ENCODE measurements at regions not wholly inside any gene's neighbourhood (a gene's known extent, or its start where the extent isn't known, plus 50 kb on each side); places are given as distances from the start of the nearest gene placed in this dataset.

- no peak overlapping the region for H3K9ac ChIP-seq (ENCODE audit: low read length)
- intact Hi-C loops (cut with micrococcal nuclease) = no loop called here
- H3F3A ChIP-seq (ENCODE audit: low read length, unreplicated experiment) = no peaks in the 10 kb centered on the region
- no peaks in the 10 kb centered on the region for H3K9me2 ChIP-seq (replicated peaks; ENCODE audit: low read length)
- H3K27ac ChIP-seq (ENCODE audit: low read length) = no peak overlapping the region
- H3K36me3 ChIP-seq (ENCODE audit: low read depth, low read length) = no peaks in the 10 kb centered on the region
- DNase-seq (no peak), ATAC-seq (no peak)
- H3K9me3 ChIP-seq (ENCODE audit: low read length) = no peaks in the 10 kb centered on the region
- no peaks in the 10 kb centered on the region for H3K79me2 ChIP-seq (ENCODE audit: low read length)
- no TSS peak for BruUV-seq (replicated peaks)
- TF ChIP-seq EZH2 (IDR thresholded peaks at IDR 0.05; ENCODE audit: low read length, unreplicated experiment) = no peak
- TF ChIP-seq CTCF (conservative IDR thresholded peaks at IDR 0.05; ENCODE audit: low read depth, low read length) = no peak
- TF ChIP-seq EZH2phosphoT487 (IDR thresholded peaks at IDR 0.05; ENCODE audit: borderline replicate concordance, low read length) = no peak
- no peak overlapping the region for H3K4me2 ChIP-seq (ENCODE audit: low read length)
- ChIA-PET POLR2A (ENCODE audit: unreplicated experiment) (no interaction called here), CTCF (no interaction called here)
- H2AFZ ChIP-seq (ENCODE audit: low read length) = no peak overlapping the region
- H3K27me3 ChIP-seq (ENCODE audit: low read length) = peaks cover 52% of the 10 kb centered on the region
- no peaks in the 10 kb centered on the region for H4K20me1 ChIP-seq (ENCODE audit: low read length)
- peaks cover 8% of the 10 kb centered on the region for H3K4me1 ChIP-seq (ENCODE audit: insufficient read depth, low read length)
- H3K4me3 ChIP-seq (ENCODE audit: low read length) = no peak overlapping the region
Measured at GRCh38 chr1:230548357-230548756, 93.9 kb upstream of the COG2 start.

GRCh38 chr1:230545181-230545580, 97.1 kb upstream of the COG2 start:
- H3K36me3 ChIP-seq (ENCODE audit: low read depth, low read length) = no peaks in the 10 kb centered on the region
- H3F3A ChIP-seq (ENCODE audit: low read length, unreplicated experiment) = no peaks in the 10 kb centered on the region
- no TSS peak for BruUV-seq (replicated peaks)
- H2AFZ ChIP-seq (ENCODE audit: low read length) = no peak overlapping the region
- no peaks in the 10 kb centered on the region for H3K9me3 ChIP-seq (ENCODE audit: low read length)
- intact Hi-C loops (cut with micrococcal nuclease) = no loop called here
- H3K4me1 ChIP-seq (ENCODE audit: insufficient read depth, low read length) = peaks cover 23% of the 10 kb centered on the region
- H3K27me3 ChIP-seq (ENCODE audit: low read length) = peaks cover 37% of the 10 kb centered on the region
- H4K20me1 ChIP-seq (ENCODE audit: low read length) = no peaks in the 10 kb centered on the region
- H3K9ac ChIP-seq (ENCODE audit: low read length) = no peak overlapping the region
- ChIA-PET POLR2A (ENCODE audit: unreplicated experiment) (no interaction called here), CTCF (no interaction called here)
- no peaks in the 10 kb centered on the region for H3K79me2 ChIP-seq (ENCODE audit: low read length)
- TF ChIP-seq EZH2phosphoT487 (IDR thresholded peaks at IDR 0.05; ENCODE audit: borderline replicate concordance, low read length) (no peak), CTCF (conservative IDR thresholded peaks at IDR 0.05; ENCODE audit: low read depth, low read length) (no peak), EZH2 (IDR thresholded peaks at IDR 0.05; ENCODE audit: low read length, unreplicated experiment) (no peak)
- DNase-seq (no peak), ATAC-seq (no peak)
- H3K4me2 ChIP-seq (ENCODE audit: low read length) = no peak overlapping the region
- H3K4me3 ChIP-seq (ENCODE audit: low read length) = no peak overlapping the region
- no peaks in the 10 kb centered on the region for H3K9me2 ChIP-seq (replicated peaks; ENCODE audit: low read length)
- no peak overlapping the region for H3K27ac ChIP-seq (ENCODE audit: low read length)

DNA sequence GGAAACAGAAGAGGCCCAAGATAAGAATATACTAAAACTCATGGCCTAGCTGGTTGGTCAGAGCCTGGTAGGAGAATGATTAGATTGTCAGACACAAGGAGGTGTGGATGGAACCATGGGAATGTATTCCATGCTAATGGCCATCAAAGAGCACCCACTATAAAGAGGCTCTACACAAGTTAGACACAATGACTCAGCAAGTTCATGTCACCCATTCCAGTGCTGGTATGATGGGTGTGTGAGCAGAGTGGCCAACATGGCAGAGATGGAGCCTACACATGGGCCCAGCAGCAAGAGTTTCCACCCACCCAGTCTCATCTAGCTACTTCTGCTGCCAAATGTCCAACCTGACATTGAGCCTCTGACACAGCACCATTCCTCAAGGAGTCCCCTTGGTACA, 97.5 kb upstream of the COG2 start:
- H3K9ac ChIP-seq (ENCODE audit: low read length) = no peak overlapping the region
- no peak overlapping the region for H3K4me2 ChIP-seq (ENCODE audit: low read length)
- H2AFZ ChIP-seq (ENCODE audit: low read length) = no peak overlapping the region
- H3F3A ChIP-seq (ENCODE audit: low read length, unreplicated experiment) = no peaks in the 10 kb centered on the region
- CTCF ChIA-PET = no interaction called here
- ATAC-seq (no peak), DNase-seq (no peak)
- POLR2A ChIA-PET (ENCODE audit: unreplicated experiment) = no interaction called here
- no peaks in the 10 kb centered on the region for H3K79me2 ChIP-seq (ENCODE audit: low read length)
- no peaks in the 10 kb centered on the region for H3K36me3 ChIP-seq (ENCODE audit: low read depth, low read length)
- no peaks in the 10 kb centered on the region for H3K9me3 ChIP-seq (ENCODE audit: low read length)
- intact Hi-C loops (cut with micrococcal nuclease) = no loop called here
- TF ChIP-seq EZH2 (IDR thresholded peaks at IDR 0.05; ENCODE audit: low read length, unreplicated experiment) (no peak), EZH2phosphoT487 (IDR thresholded peaks at IDR 0.05; ENCODE audit: borderline replicate concordance, low read length) (no peak), CTCF (conservative IDR thresholded peaks at IDR 0.05; ENCODE audit: low read depth, low read length) (no peak)
- BruUV-seq (replicated peaks) = no TSS peak
- peaks cover 35% of the 10 kb centered on the region for H3K27me3 ChIP-seq (ENCODE audit: low read length)
- peaks cover 18% of the 10 kb centered on the region for H3K4me1 ChIP-seq (ENCODE audit: insufficient read depth, low read length)
- H3K27ac ChIP-seq (ENCODE audit: low read length) = no peak overlapping the region
- H3K4me3 ChIP-seq (ENCODE audit: low read length) = no peak overlapping the region
- no peaks in the 10 kb centered on the region for H3K9me2 ChIP-seq (replicated peaks; ENCODE audit: low read length)
- no peaks in the 10 kb centered on the region for H4K20me1 ChIP-seq (ENCODE audit: low read length)

Data from PC-3 (cell line).